GM18907 (cell line): ENCODE measurements at regions not wholly inside any gene's neighbourhood (a gene's known extent, or its start where the extent isn't known, plus 50 kb on each side); places are given as distances from the start of the nearest gene placed in this dataset.

Experiments
- ATAC-seq: cut with Tn5 transposase; IDR thresholded peaks from one replicate; pipeline ENCODE4 v1.9.1; 2021; ENCODE audit warnings: mild to moderate bottlenecking, moderate library complexity; ENCODE audit not compliant: unreplicated experiment

GRCh38 chr16:86052115-86052670, 153.2 kb downstream of the IRF8 start:
- no peak for ATAC-seq

- no peak for ATAC-seq
These were observed 154.0 kb downstream of the IRF8 start for GRCh38 chr16:86052926-86053325.

GRCh38 chr16:86059253-86060171, 160.6 kb downstream of the IRF8 start:
- ATAC-seq = no peak

- no peak for ATAC-seq
These were observed 161.7 kb downstream of the IRF8 start for GRCh38 chr16:86060381-86061317.

- no peak for ATAC-seq
These were observed 162.3 kb downstream of the IRF8 start for GRCh38 chr16:86061318-86061695.

GRCh38 chr16:86061721-86062120, 162.8 kb downstream of the IRF8 start:
- ATAC-seq = no peak

GRCh38 chr16:86062271-86062965, 163.5 kb downstream of the IRF8 start:
- ATAC-seq = no peak

- no peak for ATAC-seq
These were observed 164.9 kb downstream of the IRF8 start for GRCh38 chr16:86063760-86064405.

GRCh38 chr16:86064431-86065250, 165.7 kb downstream of the IRF8 start:
- no peak for ATAC-seq

GRCh38 chr16:86065711-86066110, 166.7 kb downstream of the IRF8 start:
- ATAC-seq = no peak

- no peak for ATAC-seq
These were observed 167.8 kb downstream of the IRF8 start for GRCh38 chr16:86066811-86067210.

GRCh38 chr16:86067516-86067915, 168.6 kb downstream of the IRF8 start:
- no peak for ATAC-seq

- ATAC-seq = no peak
These were observed 169.0 kb downstream of the IRF8 start for GRCh38 chr16:86067936-86068335.

GRCh38 chr16:86068722-86069121, 169.8 kb downstream of the IRF8 start:
- no peak for ATAC-seq

- no peak for ATAC-seq
These were observed 170.9 kb downstream of the IRF8 start for GRCh38 chr16:86069736-86070298.

GRCh38 chr16:86070484-86070883, 171.5 kb downstream of the IRF8 start:
- ATAC-seq = no peak

- no peak for ATAC-seq
These were observed 172.0 kb downstream of the IRF8 start for GRCh38 chr16:86070971-86071370.

- no peak for ATAC-seq
These were observed 172.8 kb downstream of the IRF8 start for GRCh38 chr16:86071611-86072240.
